ENCODE measurements at regions not wholly inside any gene's neighbourhood (a gene's known extent, or its start where the extent isn't known, plus 50 kb on each side); places are given as distances from the start of the nearest gene placed in this dataset.

GRCh38 chr6:18527836-18528743 lies 140.9 kb downstream of the RNF144B start:
- Histone ChIP-seq H3K9me1 (ENCODE audit: insufficient read depth, low read length) (no peaks in the 10 kb centered on the region), H3K4me3 (ENCODE audit: insufficient read depth, low read depth, low read length) (no peak overlapping the region), H2BK20ac (ENCODE audit: low read depth, low read length) (no peak overlapping the region), H3K23ac (ENCODE audit: low read depth, low read length) (no peak overlapping the region), H4K8ac (ENCODE audit: low read depth in 2 of 2, low read length in 2 of 2) (no peak overlapping the region), H3K27me3 (ENCODE audit: control insufficient read depth, insufficient read depth, low read length) (peaks cover 9% of the 10 kb centered on the region; the same call in 1 of the 2 replicates), H3K4me1 (ENCODE audit: control insufficient read depth, insufficient read depth, low read length) (no peaks in the 10 kb centered on the region), H3K79me1 (ENCODE audit: low read depth in 1 of 2, low read length in 2 of 2) (no peaks in the 10 kb centered on the region), H3K36me3 (ENCODE audit: control insufficient read depth, insufficient read depth, low read length) (no peaks in the 10 kb centered on the region), H2BK120ac (ENCODE audit: low read depth, low read length) (no peak overlapping the region), H3K9me3 (ENCODE audit: control insufficient read depth, insufficient read depth, low read length) (no peaks in the 10 kb centered on the region), H4K5ac (ENCODE audit: low read depth, low read length) (no peak overlapping the region), H3K4me2 (ENCODE audit: low read depth, low read length) (no peak overlapping the region), H2BK15ac (ENCODE audit: low read depth, low read length) (no peak overlapping the region), H3K14ac (replicated peaks; ENCODE audit: low read depth, low read length) (no peak overlapping the region), H2AFZ (replicated peaks; ENCODE audit: low read length, poor library complexity) (no peak overlapping the region), H3K4ac (ENCODE audit: low read depth, low read length) (no peak overlapping the region), H3K18ac (ENCODE audit: low read depth, low read length) (no peak overlapping the region), H3K56ac (ENCODE audit: extremely low read depth, insufficient read depth, low read length) (no peak overlapping the region), H4K20me1 (ENCODE audit: insufficient read depth, low read length) (no peaks in the 10 kb centered on the region), H3K9ac (ENCODE audit: low read depth, low read length) (no peak overlapping the region), H2AK9ac (replicated peaks; ENCODE audit: low read depth, low read length, poor library complexity) (no peak overlapping the region), H2AK5ac (ENCODE audit: low read depth, low read length) (no peak overlapping the region), H4K91ac (ENCODE audit: insufficient read depth, low read depth, low read length) (no peak overlapping the region), H2BK5ac (ENCODE audit: low read depth, low read length, poor library complexity, severe bottlenecking) (no peak overlapping the region), H3K27ac (ENCODE audit: insufficient read depth, low read length) (no peak overlapping the region)
- 33% methylated on average over 1 of the region's 5 CpGs; no CpG with 5 or more reads in 1 of the 2 experiments for WGBS, 2 experiments (ENCODE audit: extremely low coverage in 2 of 2, insufficient read length in 1 of 2)
- CTCF ChIA-PET, result interaction anchor here (0.8 to 1.1 kb wide), 3 partner anchors 8 to 16 kb away, joined by 3 to 4 read pairs (median 3); no protein-coding TSS in a partner anchor
- intact Hi-C loops (cut with micrococcal nuclease), result loop anchor here (1.0 kb wide), 1 partner anchor 1528 kb away; no protein-coding TSS in a partner anchor
- TF ChIP-seq CHD1 (IDR thresholded peaks at IDR 0.05; ENCODE audit: low read depth, low read length), result no peak
- TF ChIP-seq, protein P1, sequence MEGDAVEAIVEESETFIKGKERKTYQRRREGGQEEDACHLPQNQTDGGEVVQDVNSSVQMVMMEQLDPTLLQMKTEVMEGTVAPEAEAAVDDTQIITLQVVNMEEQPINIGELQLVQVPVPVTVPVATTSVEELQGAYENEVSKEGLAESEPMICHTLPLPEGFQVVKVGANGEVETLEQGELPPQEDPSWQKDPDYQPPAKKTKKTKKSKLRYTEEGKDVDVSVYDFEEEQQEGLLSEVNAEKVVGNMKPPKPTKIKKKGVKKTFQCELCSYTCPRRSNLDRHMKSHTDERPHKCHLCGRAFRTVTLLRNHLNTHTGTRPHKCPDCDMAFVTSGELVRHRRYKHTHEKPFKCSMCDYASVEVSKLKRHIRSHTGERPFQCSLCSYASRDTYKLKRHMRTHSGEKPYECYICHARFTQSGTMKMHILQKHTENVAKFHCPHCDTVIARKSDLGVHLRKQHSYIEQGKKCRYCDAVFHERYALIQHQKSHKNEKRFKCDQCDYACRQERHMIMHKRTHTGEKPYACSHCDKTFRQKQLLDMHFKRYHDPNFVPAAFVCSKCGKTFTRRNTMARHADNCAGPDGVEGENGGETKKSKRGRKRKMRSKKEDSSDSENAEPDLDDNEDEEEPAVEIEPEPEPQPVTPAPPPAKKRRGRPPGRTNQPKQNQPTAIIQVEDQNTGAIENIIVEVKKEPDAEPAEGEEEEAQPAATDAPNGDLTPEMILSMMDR (conservative IDR thresholded peaks at IDR 0.05; ENCODE audit: low read depth, low read length), result peak; percentile 45
- TF ChIP-seq SMC3 (IDR thresholded peaks at IDR 0.05; ENCODE audit: low read depth, low read length), result peak; percentile 30; the same call in 1 of the 2 replicates
- TF ChIP-seq RAD21 (IDR thresholded peaks at IDR 0.05; ENCODE audit: low read length), result peak; percentile 39
- in situ Hi-C loops (cut with MboI; ENCODE audit: low sequenced_read_pairs), result no loop called here
- POLR2A ChIA-PET (ENCODE audit: unreplicated experiment), result no interaction called here
- DNase-seq (peak; percentile 13), ATAC-seq (ENCODE audit: low read depth) (peak; percentile 65)
- dilution Hi-C loops (cut with HindIII; ENCODE audit: low sequenced_read_pairs, unreplicated experiment), result no loop called here
- BruUV-seq (replicated peaks), result no TSS peak

Data from IMR-90 (cell line).